Adrenal gland (tissue), 5 donors: ENCODE measurements at regions not wholly inside any gene's neighbourhood (a gene's known extent, or its start where the extent isn't known, plus 50 kb on each side); places are given as distances from the start of the nearest gene placed in this dataset.

Experiments used
- CTCF ChIP-seq, 6 experiments: fragments of 450-650 bp in 4 of 6; fragments of 200-600 bp in 2 of 6; sonication (generic) in 1 of 6; IDR thresholded peaks; 1 replicate in 5 of 6; 2 replicates in 1 of 6; pipeline versions ENCODE4 v1.5.1 to v1.8.0; 2016 to 2021; ENCODE audit warnings: antibody characterized with exemption in 6 of 6, mild to moderate bottlenecking in 2 of 6, moderate library complexity in 1 of 6
- POLR2A ChIP-seq, 2 donors: fragments of 450-650 bp; IDR thresholded peaks; one replicate each; pipeline ENCODE4 v1.6.1; 2017; ENCODE audit warnings: antibody characterized with exemption in 2 of 2, mild to moderate bottlenecking in 2 of 2, moderate library complexity in 1 of 2
- donor health status: DM: no; HTN: no; CAD: no.

- TF ChIP-seq CTCF (IDR thresholded peaks at IDR 0.05) (no peak), POLR2A (IDR thresholded peaks at IDR 0.05) (no peak)
These were observed 88.3 kb upstream of the AMN1 start for GRCh38 chr12:31817120-31817519.
